ENCODE measurements at regions not wholly inside any gene's neighbourhood (a gene's known extent, or its start where the extent isn't known, plus 50 kb on each side); places are given as distances from the start of the nearest gene placed in this dataset.

DNA sequence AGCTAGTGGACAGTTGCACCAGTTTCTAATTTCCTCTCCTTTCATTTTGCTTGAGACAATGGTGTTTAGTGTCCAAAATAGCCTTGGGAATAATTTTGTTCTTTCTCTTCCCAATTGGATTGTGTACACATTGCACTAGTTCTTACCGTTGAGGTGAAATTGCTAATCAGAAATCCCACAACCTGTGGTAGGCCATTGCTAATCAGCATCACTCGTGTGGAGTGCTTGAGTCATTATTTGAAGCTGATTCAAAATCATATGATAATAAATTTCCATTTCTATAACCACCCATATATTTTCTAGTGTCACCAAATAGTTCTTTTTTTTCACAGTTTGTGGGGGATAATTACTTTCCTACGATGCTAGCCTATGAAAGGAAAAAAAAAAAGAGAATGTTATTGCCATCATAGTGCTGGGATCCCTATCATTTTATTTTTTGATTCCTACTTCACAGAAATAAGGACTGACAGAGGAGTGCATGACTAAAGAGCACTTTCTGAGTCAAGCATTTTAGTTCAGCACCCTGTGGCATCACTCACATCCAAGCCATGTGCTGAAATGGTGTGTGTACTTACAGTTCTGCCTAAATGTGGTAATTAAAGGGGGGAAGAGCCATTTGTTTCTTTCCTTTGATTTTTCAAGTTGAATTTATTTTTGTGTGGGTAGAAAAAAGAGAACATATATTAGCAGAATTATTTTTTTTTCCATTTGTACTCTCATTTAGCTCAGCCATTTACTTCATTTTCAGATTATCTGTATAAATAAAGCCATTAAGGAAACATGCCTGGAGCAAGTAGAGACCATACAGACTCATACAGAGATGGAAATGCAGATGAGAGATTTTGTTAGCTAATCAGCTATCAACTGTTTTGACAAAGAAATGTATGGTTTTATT, 108.0 kb upstream of the MEIS2 start:
- TF ChIP-seq, protein P1, sequence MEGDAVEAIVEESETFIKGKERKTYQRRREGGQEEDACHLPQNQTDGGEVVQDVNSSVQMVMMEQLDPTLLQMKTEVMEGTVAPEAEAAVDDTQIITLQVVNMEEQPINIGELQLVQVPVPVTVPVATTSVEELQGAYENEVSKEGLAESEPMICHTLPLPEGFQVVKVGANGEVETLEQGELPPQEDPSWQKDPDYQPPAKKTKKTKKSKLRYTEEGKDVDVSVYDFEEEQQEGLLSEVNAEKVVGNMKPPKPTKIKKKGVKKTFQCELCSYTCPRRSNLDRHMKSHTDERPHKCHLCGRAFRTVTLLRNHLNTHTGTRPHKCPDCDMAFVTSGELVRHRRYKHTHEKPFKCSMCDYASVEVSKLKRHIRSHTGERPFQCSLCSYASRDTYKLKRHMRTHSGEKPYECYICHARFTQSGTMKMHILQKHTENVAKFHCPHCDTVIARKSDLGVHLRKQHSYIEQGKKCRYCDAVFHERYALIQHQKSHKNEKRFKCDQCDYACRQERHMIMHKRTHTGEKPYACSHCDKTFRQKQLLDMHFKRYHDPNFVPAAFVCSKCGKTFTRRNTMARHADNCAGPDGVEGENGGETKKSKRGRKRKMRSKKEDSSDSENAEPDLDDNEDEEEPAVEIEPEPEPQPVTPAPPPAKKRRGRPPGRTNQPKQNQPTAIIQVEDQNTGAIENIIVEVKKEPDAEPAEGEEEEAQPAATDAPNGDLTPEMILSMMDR (IDR thresholded peaks at IDR 0.05; ENCODE audit: control insufficient read depth, insufficient read depth, low read depth, low read length, missing control alignments), result no peak
- DNase-seq (ENCODE audit: low read depth), result no peak

DNA sequence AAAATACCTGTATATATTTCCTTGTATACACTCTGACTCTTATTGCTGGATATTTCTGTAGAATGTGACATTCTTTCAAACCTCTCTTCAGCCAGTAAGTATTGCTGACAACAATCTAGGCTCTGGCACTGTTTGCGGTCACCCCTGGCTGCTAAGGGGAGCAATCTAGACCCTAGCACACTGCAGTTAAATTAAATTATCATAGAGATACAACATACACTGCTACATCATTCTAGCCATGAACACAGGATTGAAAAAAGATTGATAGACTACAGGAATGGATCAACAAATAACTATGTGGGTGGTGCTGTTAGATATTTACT, 108.7 kb upstream of the MEIS2 start:
- TF ChIP-seq, protein P1 (IDR thresholded peaks at IDR 0.05; ENCODE audit: control insufficient read depth, insufficient read depth, low read depth, low read length, missing control alignments), result no peak
- DNase-seq (ENCODE audit: low read depth), result no peak

More for the DNA sequence above, 108.0 kb upstream of the MEIS2 start:
- no peak overlapping the region for H3K4me3 ChIP-seq (ENCODE audit: control insufficient read depth, low read depth, low read length)

DNA sequence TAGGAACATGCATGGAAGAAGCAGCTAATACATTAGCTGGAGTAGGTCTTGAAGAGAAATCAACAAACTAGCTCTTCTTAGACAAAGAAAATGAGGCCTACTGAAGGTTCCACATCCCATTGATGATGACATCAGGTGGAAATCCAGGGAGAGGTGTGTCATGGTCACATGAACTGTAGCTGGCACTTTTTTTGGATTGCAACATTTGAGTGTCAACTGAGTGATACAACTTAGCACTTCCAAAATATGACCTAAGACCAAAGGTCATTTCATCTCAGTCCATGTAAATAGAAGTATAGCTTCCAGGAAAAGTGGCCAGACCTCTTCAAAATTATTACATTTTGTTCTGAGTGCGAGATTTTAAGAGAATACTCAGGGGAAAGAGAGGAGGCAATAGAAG, 117.2 kb upstream of the MEIS2 start:
- TF ChIP-seq, protein P1 (IDR thresholded peaks at IDR 0.05; ENCODE audit: control insufficient read depth, insufficient read depth, low read depth, low read length, missing control alignments), result no peak
- DNase-seq (ENCODE audit: low read depth), result no peak
- H3K4me3 ChIP-seq (ENCODE audit: control insufficient read depth, low read depth, low read length), result no peak overlapping the region

More for the DNA sequence above, 108.7 kb upstream of the MEIS2 start:
- no peak overlapping the region for H3K4me3 ChIP-seq (ENCODE audit: control insufficient read depth, low read depth, low read length)

DNA sequence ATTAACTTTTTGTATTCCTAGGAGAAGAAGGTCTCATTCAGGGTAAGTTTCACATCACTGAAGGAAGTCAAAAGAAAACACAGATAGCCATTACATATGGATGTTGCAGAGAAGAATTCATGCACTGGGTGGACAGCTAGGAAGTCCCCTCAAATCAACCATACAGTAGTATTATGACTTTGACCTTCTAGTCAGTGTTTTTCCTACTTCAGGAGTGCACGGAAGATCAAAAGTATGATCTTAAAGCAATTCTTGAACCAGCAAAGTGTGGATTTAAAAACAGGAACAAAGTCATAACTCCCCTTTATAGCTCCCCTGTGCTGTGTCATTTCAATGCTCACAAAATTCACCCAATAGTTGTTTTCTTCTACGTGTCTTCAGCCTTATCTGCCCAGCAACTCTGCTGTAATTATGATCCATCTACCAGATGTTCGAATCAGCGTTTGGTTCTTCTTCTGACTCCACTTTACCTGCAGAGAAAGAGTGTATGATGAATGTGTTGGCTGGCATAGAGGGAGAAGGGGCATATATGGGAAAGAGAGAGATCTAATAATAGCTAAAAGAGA, 118.1 kb upstream of the MEIS2 start:
- TF ChIP-seq, protein P1 (IDR thresholded peaks at IDR 0.05; ENCODE audit: control insufficient read depth, insufficient read depth, low read depth, low read length, missing control alignments), result no peak
- H3K4me3 ChIP-seq (ENCODE audit: control insufficient read depth, low read depth, low read length), result no peak overlapping the region
- DNase-seq (ENCODE audit: low read depth), result no peak

DNA sequence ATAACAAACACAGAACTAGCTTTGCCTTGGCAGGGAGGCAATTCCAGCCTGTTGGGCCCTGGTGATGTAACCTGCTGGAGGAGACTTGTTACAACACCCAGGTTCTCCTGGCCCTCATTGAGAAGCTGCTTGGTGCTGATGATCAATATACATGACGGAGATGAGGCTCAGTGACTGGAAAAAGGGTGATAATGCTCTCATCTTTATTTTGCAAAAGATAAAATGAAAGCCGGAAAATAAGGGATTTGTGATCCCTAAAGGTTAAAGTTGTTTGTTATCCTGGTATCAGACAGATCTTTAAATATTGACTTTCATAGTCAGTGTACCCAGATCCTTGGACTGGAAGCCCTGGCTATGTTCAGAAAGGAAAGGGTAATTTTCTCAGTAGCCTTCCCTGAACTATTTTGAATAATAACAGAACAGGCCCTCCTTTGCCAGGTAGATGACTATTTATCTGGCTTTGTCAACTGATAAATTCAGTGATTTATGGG, 118.9 kb upstream of the MEIS2 start:
- DNase-seq (ENCODE audit: low read depth), result no peak
- TF ChIP-seq, protein P1 (IDR thresholded peaks at IDR 0.05; ENCODE audit: control insufficient read depth, insufficient read depth, low read depth, low read length, missing control alignments), result no peak
- H3K4me3 ChIP-seq (ENCODE audit: control insufficient read depth, low read depth, low read length), result no peak overlapping the region

DNA sequence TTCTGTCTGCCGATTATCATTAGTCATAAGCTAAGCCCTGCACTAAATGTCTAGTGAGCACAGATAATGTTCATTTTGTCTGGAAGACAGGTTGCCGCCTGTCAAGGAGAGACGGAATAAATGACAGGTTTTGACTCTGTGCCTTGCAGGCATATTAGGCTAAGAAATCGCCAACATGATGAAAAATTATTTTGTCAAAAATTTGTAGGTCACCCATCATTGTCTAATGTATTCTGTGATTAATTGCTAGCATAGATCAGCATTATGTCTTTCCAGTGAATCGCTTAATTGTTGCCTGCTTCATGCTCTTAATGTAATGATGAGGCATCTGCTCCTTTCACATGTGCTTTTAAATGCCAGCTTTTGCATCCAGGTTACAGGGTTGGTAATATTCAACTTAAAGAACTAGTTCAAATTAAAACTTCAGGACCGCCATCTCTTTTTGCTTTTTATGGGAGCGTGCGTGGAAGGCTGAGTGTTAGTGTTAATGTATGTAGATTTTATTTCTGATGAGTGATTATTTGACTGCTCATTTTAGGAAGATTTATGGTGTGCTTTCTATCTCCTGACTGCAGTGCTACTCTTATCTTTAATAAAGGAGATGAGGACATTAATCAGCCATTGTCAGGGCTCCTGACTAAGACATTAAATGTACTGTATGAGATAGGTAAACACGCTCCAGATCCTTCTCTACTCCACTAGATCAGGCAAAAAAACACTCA, 120.8 kb upstream of the MEIS2 start:
- DNase-seq (ENCODE audit: low read depth), result no peak
- no peak overlapping the region for H3K4me3 ChIP-seq (ENCODE audit: control insufficient read depth, low read depth, low read length)
- TF ChIP-seq, protein P1 (IDR thresholded peaks at IDR 0.05; ENCODE audit: control insufficient read depth, insufficient read depth, low read depth, low read length, missing control alignments), result no peak

Data from AG09309 (cell line).